Type B pancreatic cell (in vitro differentiated cells): ENCODE measurements at regions not wholly inside any gene's neighbourhood (a gene's known extent, or its start where the extent isn't known, plus 50 kb on each side); places are given as distances from the start of the nearest gene placed in this dataset.

Experiments used
- DNase-seq: peaks from one replicate; pipeline ENCODE4 v3.0.0; 2021; ENCODE audit warnings: mixed read lengths; ENCODE audit not compliant: unreplicated experiment; ENCODE audit errors: extremely low spot score
- H3K27ac Mint-ChIP-seq: 2 replicates; pipeline ENCODE4 v1.8.0; 2021; ENCODE audit warnings: mild to moderate bottlenecking, mixed read lengths
- H3K27me3 Mint-ChIP-seq: 2 replicates; pipeline ENCODE4 v1.8.0; 2021; ENCODE audit warnings: mixed read lengths
- H3K36me3 Mint-ChIP-seq: 2 replicates; pipeline ENCODE4 v1.8.0; 2021; ENCODE audit warnings: mixed read lengths
- H3K4me1 Mint-ChIP-seq: one replicate; pipeline ENCODE4 v1.8.0; 2021; ENCODE audit warnings: mixed read lengths; ENCODE audit not compliant: unreplicated experiment
- H3K4me3 Mint-ChIP-seq: 2 replicates; pipeline ENCODE4 v1.8.0; 2021; ENCODE audit warnings: mild to moderate bottlenecking, mixed read lengths
- H3K9me3 Mint-ChIP-seq: 2 replicates; pipeline ENCODE4 v1.8.0; 2021; ENCODE audit warnings: mixed read lengths
- TF ChIP-seq, protein P1 (sequence below): fragments of 200-600 bp; sonication (generic); conservative IDR thresholded peaks from 2 replicates; pipeline ENCODE4 v1.5.0; 2021; ENCODE audit warnings: antibody characterized with exemption, mild to moderate bottlenecking

GRCh38 chr22:27631641-27632040, 169.9 kb downstream of the MN1 start:
- TF ChIP-seq, protein P1, sequence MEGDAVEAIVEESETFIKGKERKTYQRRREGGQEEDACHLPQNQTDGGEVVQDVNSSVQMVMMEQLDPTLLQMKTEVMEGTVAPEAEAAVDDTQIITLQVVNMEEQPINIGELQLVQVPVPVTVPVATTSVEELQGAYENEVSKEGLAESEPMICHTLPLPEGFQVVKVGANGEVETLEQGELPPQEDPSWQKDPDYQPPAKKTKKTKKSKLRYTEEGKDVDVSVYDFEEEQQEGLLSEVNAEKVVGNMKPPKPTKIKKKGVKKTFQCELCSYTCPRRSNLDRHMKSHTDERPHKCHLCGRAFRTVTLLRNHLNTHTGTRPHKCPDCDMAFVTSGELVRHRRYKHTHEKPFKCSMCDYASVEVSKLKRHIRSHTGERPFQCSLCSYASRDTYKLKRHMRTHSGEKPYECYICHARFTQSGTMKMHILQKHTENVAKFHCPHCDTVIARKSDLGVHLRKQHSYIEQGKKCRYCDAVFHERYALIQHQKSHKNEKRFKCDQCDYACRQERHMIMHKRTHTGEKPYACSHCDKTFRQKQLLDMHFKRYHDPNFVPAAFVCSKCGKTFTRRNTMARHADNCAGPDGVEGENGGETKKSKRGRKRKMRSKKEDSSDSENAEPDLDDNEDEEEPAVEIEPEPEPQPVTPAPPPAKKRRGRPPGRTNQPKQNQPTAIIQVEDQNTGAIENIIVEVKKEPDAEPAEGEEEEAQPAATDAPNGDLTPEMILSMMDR = no peak

DNA sequence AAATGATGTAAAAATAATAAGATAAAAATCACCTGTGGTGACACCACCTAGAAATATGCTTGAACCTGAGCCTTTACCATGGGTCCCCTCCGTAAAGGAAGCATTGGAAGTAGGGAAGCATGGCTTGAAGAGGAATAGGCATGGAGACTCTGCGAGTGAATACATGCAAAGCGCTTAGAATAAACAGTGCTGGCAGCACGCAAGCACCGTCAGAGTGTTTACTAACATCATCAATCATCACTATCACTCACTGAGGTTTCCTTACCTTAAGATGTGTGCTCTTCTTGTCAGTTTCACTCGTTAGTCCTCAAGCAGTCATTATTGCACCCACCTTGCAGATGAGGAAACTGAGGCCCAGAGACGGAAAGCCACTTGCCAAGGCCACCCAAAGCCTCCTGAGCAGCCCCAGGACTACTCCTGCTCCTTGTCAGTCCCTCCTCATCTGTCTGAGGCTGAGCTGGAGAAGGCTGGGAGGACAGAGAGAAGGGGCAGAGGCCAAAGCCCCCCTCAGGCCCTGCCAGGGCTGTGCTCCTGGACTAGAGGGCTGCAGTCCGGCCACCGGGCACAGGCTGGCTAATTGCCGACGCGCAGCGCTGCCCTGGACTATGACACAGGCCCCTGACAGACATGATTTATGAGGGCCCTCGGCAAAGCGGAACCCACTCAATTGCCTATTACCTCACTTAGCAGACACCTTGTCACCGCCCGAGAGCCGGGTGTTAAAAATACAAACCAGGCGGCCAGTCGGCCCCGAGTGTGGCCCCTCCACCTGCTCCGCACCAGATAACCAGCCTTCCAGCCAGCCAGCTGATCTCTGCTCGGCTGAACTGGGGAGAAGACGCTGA, 168.9 kb downstream of the MN1 start:
- peaks cover 5% of the 10 kb centered on the region for H3K9me3 Mint-ChIP-seq
- no peak for DNase-seq
- TF ChIP-seq, protein P1 = no peak
- peaks cover 32% of the 10 kb centered on the region for H3K4me1 Mint-ChIP-seq
- peaks cover 37% of the 10 kb centered on the region for H3K27me3 Mint-ChIP-seq
- no peak overlapping the region for H3K27ac Mint-ChIP-seq
- H3K4me3 Mint-ChIP-seq = peak overlapping the region; percentile 30
- peaks cover 3% of the 10 kb centered on the region for H3K36me3 Mint-ChIP-seq

More at GRCh38 chr22:27631641-27632040, 169.9 kb downstream of the MN1 start:
- Mint-ChIP-seq H3K27me3 (peaks cover 34% of the 10 kb centered on the region), H3K9me3 (peaks cover 5% of the 10 kb centered on the region), H3K36me3 (peaks cover 3% of the 10 kb centered on the region), H3K27ac (no peak overlapping the region), H3K4me3 (no peak overlapping the region), H3K4me1 (peaks cover 29% of the 10 kb centered on the region)
- no peak for DNase-seq

GRCh38 chr22:27633296-27633871, 168.2 kb downstream of the MN1 start:
- Mint-ChIP-seq H3K27ac (no peak overlapping the region), H3K4me1 (peaks cover 32% of the 10 kb centered on the region), H3K9me3 (peaks cover 5% of the 10 kb centered on the region), H3K27me3 (peaks cover 37% of the 10 kb centered on the region), H3K36me3 (peaks cover 3% of the 10 kb centered on the region), H3K4me3 (no peak overlapping the region)
- DNase-seq = no peak
- TF ChIP-seq, protein P1 = no peak

- peaks cover 31% of the 10 kb centered on the region for H3K4me1 Mint-ChIP-seq
- H3K27me3 Mint-ChIP-seq = peaks cover 37% of the 10 kb centered on the region
- no peak overlapping the region for H3K27ac Mint-ChIP-seq
- peaks cover 1% of the 10 kb centered on the region for H3K36me3 Mint-ChIP-seq
- no peak for DNase-seq
- peaks cover 2% of the 10 kb centered on the region for H3K9me3 Mint-ChIP-seq
- H3K4me3 Mint-ChIP-seq = no peak overlapping the region
- TF ChIP-seq, protein P1 = no peak
Observed at GRCh38 chr22:27634043-27634740, 167.4 kb downstream of the MN1 start.

DNA sequence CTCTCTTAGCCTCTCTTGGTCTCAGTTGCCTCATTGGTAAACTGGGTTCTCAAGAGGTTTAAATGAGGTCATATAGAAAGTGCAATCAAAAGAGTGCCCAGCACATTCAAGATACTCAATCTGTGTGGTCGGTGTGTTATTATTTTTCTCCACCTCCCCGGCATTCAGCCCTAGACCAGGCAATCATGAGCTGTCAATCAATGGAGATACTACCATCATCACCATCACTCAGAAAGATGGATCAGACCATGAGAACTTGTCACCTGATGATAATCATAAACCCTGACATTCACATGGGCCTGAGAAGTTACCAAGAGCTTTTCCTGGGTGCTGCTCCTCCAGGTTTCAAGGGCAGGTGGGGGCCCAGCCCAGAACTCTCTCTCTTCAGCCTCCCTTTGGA, 166.1 kb downstream of the MN1 start:
- Mint-ChIP-seq H3K4me3 (no peak overlapping the region), H3K27ac (no peak overlapping the region), H3K36me3 (no peaks in the 10 kb centered on the region), H3K27me3 (peaks cover 37% of the 10 kb centered on the region), H3K9me3 (no peaks in the 10 kb centered on the region), H3K4me1 (peaks cover 33% of the 10 kb centered on the region)
- DNase-seq = no peak
- TF ChIP-seq, protein P1 = no peak
